ENCODE measurements at regions not wholly inside any gene's neighbourhood (a gene's known extent, or its start where the extent isn't known, plus 50 kb on each side); places are given as distances from the start of the nearest gene placed in this dataset.

DNA sequence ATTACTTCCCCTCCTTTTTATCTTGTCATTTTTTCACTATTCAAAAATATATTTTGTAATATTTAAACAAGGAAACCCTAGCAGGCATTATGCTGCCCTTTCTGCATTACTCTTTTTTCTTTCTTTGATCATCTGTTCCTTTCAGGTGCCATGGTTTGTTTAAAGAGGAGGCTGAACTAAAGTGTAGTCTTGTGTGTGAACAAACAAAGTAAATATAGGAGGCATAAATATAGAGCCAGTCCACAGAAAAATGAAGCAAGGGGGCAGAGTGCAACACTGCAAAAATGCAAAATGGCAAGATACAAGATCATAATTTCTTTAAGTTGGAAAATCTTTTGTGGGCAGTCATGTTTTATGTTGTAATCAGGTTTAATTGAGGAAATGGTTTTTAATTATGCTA, 947.3 kb upstream of the COX7C start:
- DNase-seq, result no peak

- DNase-seq, result no peak
Observed at GRCh38 chr5:85671223-85671970, 946.3 kb upstream of the COX7C start.

DNA sequence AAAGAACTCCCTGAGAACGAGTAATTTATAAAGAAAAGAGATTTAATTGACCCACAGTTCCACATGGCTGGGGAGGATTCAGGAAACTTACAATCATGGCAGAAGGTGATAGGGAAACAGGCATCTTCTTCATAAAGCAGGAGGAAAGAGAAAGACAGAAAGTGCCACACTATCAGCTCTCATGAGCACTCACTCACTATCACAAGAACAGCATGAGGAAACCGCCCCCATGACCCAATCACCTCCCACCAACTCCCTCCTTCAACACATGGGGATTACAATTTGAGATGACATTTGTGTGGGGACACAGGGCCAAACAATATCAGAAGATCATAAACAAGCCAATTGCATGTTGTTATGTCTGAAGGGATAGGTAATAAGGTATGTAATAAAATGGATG, 935.9 kb upstream of the COX7C start:
- no peak for DNase-seq

GRCh38 chr5:85684351-85684750, 933.4 kb upstream of the COX7C start:
- DNase-seq, result no peak

DNA sequence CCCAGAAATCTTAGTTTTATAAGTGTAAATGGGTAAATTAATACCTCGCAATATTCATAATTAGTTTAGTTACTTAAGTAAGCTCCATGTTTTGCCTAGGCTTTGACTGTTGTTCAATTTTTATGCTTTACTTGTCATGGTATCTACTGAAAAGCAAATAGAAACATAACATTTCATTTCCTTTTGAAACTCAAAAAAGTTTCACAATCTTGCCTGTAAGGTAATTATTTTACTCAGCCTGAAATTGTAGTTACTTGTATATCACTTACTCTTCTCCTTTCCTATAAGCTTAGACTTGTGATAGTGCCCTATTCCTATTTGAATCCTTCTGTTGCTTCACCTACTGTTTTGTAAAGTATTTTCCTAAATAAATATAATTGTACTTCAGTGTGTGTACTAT, 914.4 kb upstream of the COX7C start:
- no peak for DNase-seq

GRCh38 chr5:85709728-85710127, 908.0 kb upstream of the COX7C start:
- no peak for DNase-seq

DNA sequence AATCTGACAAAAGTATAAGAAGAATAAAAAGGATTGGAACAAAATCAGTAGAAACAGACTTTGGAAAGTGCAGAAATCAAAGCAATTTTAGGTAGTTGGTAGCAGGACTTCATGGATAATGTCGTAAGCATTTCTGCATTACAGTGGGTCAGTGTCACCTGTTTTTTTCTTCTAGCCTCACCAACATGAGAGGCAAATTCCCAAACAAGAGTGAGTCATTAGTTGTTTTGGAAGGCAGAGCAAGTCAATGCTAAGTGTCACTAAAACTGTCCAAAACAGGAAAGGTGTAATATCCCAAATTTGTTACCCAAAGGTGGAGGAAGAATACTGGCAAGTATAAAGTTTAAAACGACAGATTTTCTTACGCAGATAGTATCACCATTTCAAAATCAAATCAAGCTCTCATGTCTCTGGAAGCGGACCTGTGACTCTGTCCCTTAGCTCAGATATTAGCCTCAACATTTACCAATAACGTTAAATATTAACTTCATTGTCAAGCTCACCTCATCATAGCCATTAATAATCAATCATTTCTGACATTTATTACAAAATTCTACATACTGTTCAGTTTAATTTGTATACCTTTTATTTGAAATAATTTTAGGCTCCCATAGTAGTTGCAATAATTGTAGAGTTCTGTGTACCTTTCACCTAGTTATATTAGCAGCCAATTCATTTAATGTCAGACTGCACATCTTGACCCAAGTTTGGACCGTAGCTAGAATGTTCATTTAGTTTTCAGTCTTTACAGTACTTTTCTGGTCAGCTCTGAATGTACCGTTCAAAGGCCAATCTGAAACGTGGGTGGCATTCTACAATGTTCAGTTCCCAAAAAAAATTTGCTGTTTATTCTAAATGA, 901.2 kb upstream of the COX7C start:
- no peak for DNase-seq

DNA sequence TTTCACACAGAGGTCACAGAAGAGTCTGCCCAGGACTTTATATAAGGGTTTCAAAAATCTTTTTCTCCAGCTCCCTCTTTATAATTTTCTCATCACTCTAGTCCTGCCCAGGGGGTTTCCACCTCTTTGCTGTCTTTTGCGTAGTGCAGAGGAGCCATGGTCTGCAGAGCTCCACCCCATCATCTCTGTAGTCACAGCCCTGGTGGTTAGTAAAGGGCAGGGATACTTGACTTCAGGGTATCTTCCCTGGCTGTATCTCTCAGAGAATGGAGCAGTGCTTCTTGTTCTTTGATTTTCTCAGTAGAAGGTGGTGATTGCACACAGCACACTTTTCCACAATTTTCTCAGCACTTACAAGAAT, 900.6 kb upstream of the COX7C start:
- no peak for DNase-seq

DNA sequence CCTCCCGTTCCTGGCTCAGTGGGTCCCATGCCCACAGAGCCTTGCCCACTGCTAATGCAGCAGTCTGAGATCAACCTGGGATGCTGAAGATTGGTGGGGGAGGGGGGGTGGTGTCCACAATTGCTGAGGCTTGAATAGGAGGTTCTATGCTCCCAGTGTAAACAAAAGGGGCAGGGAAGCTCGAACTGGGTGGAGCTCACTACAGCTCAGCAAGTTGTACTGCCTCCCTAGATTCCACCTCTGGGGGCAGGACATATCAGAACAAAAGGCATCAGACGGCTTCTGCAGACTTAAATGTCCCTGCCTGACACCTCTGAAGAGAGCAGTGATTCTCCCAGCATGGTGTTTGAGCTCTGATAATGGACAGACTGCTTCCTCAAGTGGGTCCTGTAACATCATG, 885.6 kb upstream of the COX7C start:
- no peak for DNase-seq

DNA sequence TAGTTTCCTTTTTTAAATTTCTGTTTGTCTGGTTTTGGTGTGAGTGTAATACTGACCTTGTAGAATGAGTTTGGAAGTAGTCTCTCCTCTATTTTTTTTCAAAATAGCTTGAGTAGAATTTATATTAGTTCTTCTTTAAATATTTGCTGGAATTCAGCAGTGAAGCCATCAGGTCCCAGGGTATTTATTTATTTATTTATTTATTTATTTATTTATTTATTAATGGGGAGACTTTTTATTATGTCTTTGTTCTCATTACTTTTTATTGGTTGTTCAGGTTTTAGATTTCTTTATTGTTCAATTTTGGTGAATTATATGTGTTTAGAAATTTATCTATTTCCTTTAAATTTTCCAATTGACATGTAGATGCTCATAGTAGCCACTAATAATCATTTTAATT, 875.8 kb upstream of the COX7C start:
- DNase-seq, result no peak

DNA sequence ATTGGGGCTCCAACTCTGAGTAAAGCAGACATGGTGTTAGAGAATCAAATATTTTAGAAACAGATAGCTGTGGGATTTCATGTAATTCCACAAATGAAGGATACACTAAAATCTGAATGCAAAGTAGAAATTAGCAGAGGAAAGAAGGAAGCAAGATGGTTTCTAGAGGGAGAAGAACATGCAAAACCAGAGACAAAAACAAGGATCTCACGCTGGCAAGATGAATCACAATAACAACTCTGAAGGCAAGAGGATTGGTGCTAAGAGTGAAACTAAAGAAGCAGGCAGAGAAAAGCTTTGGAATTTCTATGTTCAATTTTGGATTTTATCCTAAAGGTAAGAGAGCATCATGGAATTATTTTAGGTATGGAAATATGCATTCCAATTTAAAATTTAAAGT, 857.2 kb upstream of the COX7C start:
- no peak for DNase-seq

GRCh38 chr5:85769347-85769746, 848.4 kb upstream of the COX7C start:
- DNase-seq, result no peak

DNA sequence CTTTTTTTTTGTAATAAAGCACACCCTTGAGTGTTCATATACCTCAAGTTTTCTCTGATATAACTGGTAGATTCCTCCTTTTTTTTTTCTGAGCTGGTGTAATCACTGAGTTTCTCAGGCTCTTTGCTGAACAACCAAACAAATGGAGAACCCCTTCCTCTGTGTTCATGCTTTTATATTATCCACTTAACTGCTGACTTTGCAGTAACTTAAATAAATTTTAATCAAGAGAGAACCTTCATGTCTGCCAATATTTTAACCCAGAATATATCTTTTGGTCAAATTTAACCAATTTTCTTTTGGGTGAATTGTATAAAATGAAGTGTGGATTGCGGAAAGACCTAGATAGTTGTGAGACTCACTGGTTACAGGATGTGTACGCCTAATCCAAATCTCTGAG, 833.0 kb upstream of the COX7C start:
- DNase-seq, result no peak

DNA sequence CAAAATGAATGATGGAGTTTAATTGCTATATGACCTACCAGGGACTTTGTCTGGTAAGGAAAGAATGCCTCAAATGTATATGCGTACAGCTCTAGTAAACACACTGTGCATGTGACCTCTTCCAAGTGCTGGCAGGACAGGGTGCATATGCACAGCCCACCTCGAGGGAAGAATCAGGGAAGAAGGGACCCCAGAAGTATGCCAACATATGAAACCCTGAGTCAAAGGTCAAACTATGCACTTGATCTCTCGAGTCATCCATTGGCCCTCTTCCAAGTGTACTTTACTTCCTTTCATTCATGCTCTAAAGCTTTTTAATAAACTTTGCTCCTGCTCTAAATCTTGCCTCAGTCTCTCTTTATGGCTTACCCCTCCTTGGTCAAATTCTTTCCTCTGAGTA, 804.6 kb upstream of the COX7C start:
- no peak for DNase-seq

- no peak for DNase-seq
Observed at GRCh38 chr5:85814596-85814995, 803.1 kb upstream of the COX7C start.

DNA sequence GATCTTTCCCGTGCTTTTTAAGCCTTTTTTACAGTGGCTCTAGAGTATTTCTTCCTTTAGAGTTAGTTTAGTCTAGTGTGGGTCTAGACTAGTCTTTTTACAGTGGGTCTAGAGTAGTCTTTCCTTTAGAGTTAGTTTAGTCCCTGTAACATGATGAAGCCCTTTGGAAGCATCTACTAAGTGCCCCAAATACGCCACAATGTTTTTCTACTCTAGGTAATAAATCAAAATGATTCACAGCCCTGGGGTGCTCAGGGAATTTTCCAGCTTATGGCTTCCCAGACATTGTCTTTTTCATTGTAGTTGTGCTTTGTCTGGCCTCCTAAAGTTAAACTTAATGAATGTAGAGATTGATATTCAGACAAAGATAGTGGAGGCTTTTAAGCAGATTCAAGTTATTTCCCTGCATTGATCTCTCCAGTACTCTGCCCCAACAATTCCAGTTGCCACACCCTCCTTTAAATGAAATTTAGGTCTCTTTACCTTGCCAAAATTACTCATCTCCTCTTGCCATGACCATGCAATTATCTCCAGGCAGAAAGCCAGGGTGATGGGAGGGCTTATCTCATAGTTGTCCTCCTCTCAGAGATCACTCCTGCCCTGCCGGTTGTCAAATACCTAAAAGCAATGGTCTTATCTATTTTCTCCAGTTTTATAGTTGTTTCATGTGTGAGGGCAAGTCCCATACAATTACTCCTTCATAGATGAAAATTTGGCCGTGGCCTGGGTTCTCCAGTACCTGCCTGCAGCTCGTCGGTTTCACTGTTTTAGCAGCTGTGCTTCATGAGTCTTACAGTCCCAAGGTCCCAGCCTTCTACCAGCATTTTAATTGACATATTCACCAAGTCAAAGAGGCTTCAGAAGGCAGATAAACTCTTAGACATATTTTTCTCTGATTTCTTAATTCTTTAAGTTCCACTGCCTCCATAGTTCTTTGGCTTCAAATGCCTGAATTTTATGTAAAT, 794.0 kb upstream of the COX7C start:
- DNase-seq, result no peak

DNA sequence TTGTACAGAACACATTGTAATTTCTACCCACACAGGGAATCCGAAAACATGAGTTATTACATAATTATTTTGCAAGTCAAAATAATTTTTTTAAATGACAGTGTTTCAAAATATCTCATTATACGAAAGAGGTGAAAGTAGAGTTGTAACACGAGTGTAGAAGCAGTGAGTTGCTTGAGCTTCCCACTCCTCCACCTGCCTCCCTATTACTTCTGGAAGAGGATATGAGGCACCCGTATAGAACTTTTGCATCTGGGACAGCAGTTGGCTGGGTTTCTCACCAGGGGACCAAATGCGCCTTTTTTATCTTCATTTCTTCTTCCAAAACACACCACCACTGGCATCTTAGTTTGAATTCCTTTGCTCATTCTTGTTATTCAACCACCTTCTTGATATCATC, 779.0 kb upstream of the COX7C start:
- DNase-seq, result no peak

DNA sequence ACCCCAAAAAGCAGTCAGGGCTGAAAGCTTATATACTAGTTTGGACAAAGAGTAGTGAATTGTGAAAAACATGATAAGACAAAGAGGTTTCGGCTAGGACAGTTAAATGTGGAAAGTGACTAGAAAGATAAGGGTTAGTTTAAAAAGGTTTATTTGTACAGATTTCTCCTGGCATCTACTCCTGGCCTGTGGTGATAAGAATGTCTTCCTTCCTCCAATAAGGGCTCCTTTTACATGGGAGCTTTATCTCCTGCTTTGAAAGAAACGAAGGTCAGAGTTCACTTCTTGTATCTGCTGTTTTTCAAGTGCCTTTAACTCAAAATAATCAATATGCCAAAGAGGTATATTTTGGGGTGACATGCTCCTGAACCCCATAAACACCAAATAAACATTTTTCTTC, 776.1 kb upstream of the COX7C start:
- DNase-seq, result no peak

- DNase-seq, result no peak
Observed at GRCh38 chr5:85843535-85843934, 774.2 kb upstream of the COX7C start.

DNA sequence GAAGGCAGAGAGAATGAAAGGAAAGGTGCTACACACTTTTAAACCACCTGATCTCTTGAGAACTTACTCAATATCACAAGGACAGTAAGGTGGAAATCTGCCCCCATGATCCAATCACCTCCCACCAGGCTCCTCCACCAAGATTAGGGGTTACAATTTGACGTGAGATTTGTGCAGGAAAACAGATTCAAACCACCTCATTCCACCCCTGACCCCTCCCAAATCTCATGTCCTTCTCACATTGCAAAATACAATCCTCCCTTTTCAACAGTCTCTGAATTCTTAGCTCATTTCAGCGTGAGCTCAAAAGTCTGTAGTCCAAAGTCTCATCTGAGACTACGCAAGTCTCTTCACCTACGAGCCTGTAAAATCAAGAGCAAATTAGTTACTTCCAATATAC, 768.3 kb upstream of the COX7C start:
- no peak for DNase-seq

GRCh38 chr5:85865296-85865695, 752.4 kb upstream of the COX7C start:
- no peak for DNase-seq

GRCh38 chr5:85868070-85868469, 749.7 kb upstream of the COX7C start:
- no peak for DNase-seq

DNA sequence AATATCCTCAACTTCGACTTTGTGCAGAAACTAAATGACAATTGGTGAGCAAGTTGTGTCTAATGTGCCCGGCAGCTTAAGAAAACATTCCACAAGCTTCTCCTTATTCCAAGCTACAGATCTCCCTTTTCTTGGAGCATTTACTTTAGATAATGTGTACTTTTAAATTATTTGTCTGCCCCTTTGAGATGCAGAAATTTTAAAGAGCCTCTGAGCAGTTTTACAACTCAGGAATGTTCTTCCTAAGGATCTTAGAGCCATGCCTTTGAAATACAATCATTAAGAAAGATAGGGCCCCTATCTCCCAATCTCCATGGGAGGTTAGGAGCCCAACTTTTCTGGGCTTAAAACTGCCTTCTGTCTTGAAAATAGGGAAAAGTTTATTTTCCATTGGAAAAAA, 723.7 kb upstream of the COX7C start:
- DNase-seq, result no peak
